GM12892 (cell line): ENCODE measurements at regions not wholly inside any gene's neighbourhood (a gene's known extent, or its start where the extent isn't known, plus 50 kb on each side); places are given as distances from the start of the nearest gene placed in this dataset.

Source experiments
- POLR2A ChIP-seq: IDR thresholded peaks from 2 replicates; pipeline ENCODE4 v1.6.1; 2011; ENCODE audit warnings: low read depth, low read length, control low read depth
- POLR2AphosphoS5 ChIP-seq: IDR thresholded peaks from 2 replicates; pipeline ENCODE4 v1.6.1; 2011; ENCODE audit warnings: low read depth, low read length, control low read depth
- TAF1 ChIP-seq: IDR thresholded peaks from 2 replicates; pipeline ENCODE4 v1.6.1; 2011; ENCODE audit warnings: low read depth, mild to moderate bottlenecking, control low read depth, low read length, borderline replicate concordance

DNA sequence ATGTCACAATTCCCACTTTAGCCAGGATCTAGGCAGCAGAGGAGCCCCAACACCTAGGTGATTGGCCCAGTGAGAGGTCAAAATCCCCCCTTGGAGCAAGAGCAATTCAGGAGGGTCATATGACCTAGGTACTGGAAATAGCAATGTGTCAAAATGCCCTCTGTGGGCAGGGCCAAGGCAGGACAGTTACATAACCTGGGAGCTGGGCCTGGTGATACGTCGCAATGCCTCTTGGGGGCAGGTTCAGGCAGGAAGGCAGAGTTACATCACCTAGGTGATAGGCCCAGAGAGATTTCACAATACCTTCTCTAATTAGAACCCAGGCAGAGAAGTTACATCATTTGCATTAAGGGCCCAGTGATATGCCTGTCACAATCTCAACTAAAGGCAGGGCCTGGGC is 1906.3 kb downstream of the TP53TG3F start:
- TF ChIP-seq POLR2A (no peak), POLR2AphosphoS5 (no peak), TAF1 (no peak)
